ENCODE measurements at regions not wholly inside any gene's neighbourhood (a gene's known extent, or its start where the extent isn't known, plus 50 kb on each side); places are given as distances from the start of the nearest gene placed in this dataset.

GRCh38 chr16:9527976-9528375, 436.5 kb downstream of the HAPSTR1 start:
- no peak for DNase-seq
- peaks cover 0 to 5% (median 4%) of the 10 kb centered on the region in 6 donors for H3K9me3 Mint-ChIP-seq
- no peak overlapping the region for H3K4me3 Mint-ChIP-seq
- peaks cover 0 to 3% (median 2%) of the 10 kb centered on the region in 3 donors for H3K27me3 Mint-ChIP-seq (ENCODE audit: low read depth in 3 of 3)
- H3K4me1 Mint-ChIP-seq, result no peaks in the 10 kb centered on the region
- peaks cover 0 to 3% (median 0%) of the 10 kb centered on the region in 3 donors for H3K36me3 Mint-ChIP-seq
- no peak overlapping the region for H3K27ac Mint-ChIP-seq

- H3K4me1 Mint-ChIP-seq, result no peaks in the 10 kb centered on the region
- H3K36me3 Mint-ChIP-seq, result peaks cover 0 to 3% (median 0%) of the 10 kb centered on the region in 3 donors
- H3K27me3 Mint-ChIP-seq (ENCODE audit: low read depth in 3 of 3), result peaks cover 0 to 3% (median 2%) of the 10 kb centered on the region in 3 donors
- no peak for DNase-seq
- H3K27ac Mint-ChIP-seq, result no peak overlapping the region
- no peak overlapping the region for H3K4me3 Mint-ChIP-seq
- peaks cover 0 to 7% (median 4%) of the 10 kb centered on the region in 6 donors for H3K9me3 Mint-ChIP-seq
Measured at GRCh38 chr16:9528511-9529079, 437.2 kb downstream of the HAPSTR1 start.

- H3K36me3 Mint-ChIP-seq, result no peaks in the 10 kb centered on the region
- H3K27me3 Mint-ChIP-seq (ENCODE audit: low read depth in 3 of 3), result peaks cover 0 to 4% (median 0%) of the 10 kb centered on the region in 3 donors
- H3K27ac Mint-ChIP-seq, result no peak overlapping the region
- DNase-seq, result no peak
- peaks cover 3 to 9% (median 5%) of the 10 kb centered on the region in 6 donors for H3K9me3 Mint-ChIP-seq
- H3K4me1 Mint-ChIP-seq, result no peaks in the 10 kb centered on the region
- no peak overlapping the region for H3K4me3 Mint-ChIP-seq
Measured at GRCh38 chr16:9533042-9533441, 441.6 kb downstream of the HAPSTR1 start.

DNA sequence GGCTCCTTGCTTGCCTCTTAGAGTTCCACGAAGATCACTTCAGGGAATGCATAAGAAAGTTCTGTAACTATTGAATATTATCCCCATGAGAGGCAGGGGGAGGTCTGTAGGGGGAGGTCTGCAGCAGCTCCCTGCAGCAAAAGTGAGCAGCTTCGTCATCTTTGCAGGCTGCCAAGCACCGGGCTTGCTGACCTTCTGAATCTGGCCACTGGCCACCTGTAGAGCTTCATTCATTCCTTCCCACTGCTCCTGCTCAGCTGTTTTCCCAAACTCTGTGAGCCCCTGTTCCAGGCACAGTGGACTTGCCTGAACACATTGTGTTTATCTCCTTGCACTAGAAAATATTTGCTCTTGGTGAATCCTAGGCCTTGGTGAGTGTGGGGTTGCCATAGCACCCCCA, 443.3 kb downstream of the HAPSTR1 start:
- no peak overlapping the region for H3K27ac Mint-ChIP-seq
- peaks cover 0 to 4% (median 0%) of the 10 kb centered on the region in 3 donors for H3K27me3 Mint-ChIP-seq (ENCODE audit: low read depth in 3 of 3)
- no peak overlapping the region for H3K4me3 Mint-ChIP-seq
- no peaks in the 10 kb centered on the region for H3K36me3 Mint-ChIP-seq
- no peaks in the 10 kb centered on the region for H3K4me1 Mint-ChIP-seq
- no peak for DNase-seq
- peaks cover 3 to 11% (median 5%) of the 10 kb centered on the region in 6 donors for H3K9me3 Mint-ChIP-seq

DNA sequence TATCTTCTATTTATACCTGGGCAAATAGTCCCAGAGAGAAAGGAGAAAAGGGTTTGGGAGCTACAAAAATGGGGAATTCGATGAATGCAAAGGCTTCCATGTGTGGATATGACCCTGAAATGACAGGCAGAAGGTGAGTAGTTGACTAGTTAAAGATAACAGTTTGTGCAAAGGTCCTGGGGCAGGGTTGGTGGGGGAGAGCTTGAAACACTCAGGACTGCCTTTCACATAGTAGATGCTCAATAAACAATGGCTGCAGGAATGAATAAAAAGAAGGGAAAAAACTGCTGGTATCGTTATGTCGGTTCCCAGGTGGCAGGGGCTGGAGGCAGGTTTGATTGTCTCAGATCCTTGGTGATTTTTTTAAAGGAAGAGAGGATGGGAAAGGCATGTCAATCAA, 445.5 kb downstream of the HAPSTR1 start:
- H3K27me3 Mint-ChIP-seq (ENCODE audit: low read depth in 3 of 3), result peaks cover 0 to 1% (median 0%) of the 10 kb centered on the region in 3 donors
- peaks cover 2 to 8% (median 5%) of the 10 kb centered on the region in 6 donors for H3K9me3 Mint-ChIP-seq
- no peaks in the 10 kb centered on the region for H3K36me3 Mint-ChIP-seq
- H3K4me3 Mint-ChIP-seq, result no peak overlapping the region
- no peak for DNase-seq
- no peaks in the 10 kb centered on the region for H3K4me1 Mint-ChIP-seq
- H3K27ac Mint-ChIP-seq, result no peak overlapping the region

GRCh38 chr16:9539346-9539745, 447.9 kb downstream of the HAPSTR1 start:
- H3K9me3 Mint-ChIP-seq, result peaks cover 0 to 8% (median 2%) of the 10 kb centered on the region in 6 donors
- H3K36me3 Mint-ChIP-seq, result no peaks in the 10 kb centered on the region
- H3K27me3 Mint-ChIP-seq (ENCODE audit: low read depth in 3 of 3), result peaks cover 0 to 2% (median 1%) of the 10 kb centered on the region in 3 donors
- H3K4me3 Mint-ChIP-seq, result no peak overlapping the region
- no peak overlapping the region for H3K27ac Mint-ChIP-seq
- no peaks in the 10 kb centered on the region for H3K4me1 Mint-ChIP-seq
- no peak for DNase-seq

DNA sequence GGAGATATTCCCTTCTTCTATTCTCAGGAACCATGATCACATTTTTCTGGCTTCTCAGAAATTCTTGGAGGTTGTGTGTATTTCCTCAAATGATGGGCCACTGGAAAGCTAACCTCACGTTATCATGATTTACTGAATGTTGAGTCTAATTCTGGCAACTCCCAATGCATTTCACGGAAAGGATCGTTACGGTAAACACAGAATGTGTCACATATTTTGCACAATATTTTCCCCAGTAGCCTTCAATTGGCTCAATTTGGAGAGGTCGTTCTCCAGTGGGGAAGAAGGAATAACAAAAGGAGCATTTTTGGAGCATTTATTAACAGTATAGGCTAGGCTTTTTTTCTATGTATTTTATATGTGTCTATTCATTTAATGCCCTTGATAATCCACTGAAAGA, 450.3 kb downstream of the HAPSTR1 start:
- H3K27ac Mint-ChIP-seq, result no peak overlapping the region
- no peak for DNase-seq
- no peak overlapping the region for H3K4me3 Mint-ChIP-seq
- peaks cover 0 to 2% (median 0%) of the 10 kb centered on the region in 6 donors for H3K9me3 Mint-ChIP-seq
- no peaks in the 10 kb centered on the region for H3K4me1 Mint-ChIP-seq
- peaks cover 0 to 5% (median 2%) of the 10 kb centered on the region in 3 donors for H3K27me3 Mint-ChIP-seq (ENCODE audit: low read depth in 3 of 3)
- no peaks in the 10 kb centered on the region for H3K36me3 Mint-ChIP-seq

GRCh38 chr16:9542165-9542755, 450.8 kb downstream of the HAPSTR1 start:
- Mint-ChIP-seq H3K4me1 (no peaks in the 10 kb centered on the region), H3K36me3 (no peaks in the 10 kb centered on the region), H3K4me3 (no peak overlapping the region), H3K27ac (no peak overlapping the region), H3K27me3 (ENCODE audit: low read depth in 3 of 3) (peaks cover 0 to 5% (median 2%) of the 10 kb centered on the region in 3 donors), H3K9me3 (peaks cover 0 to 2% (median 0%) of the 10 kb centered on the region in 6 donors)
- no peak for DNase-seq

- Mint-ChIP-seq H3K27me3 (ENCODE audit: low read depth in 3 of 3) (peaks cover 1 to 8% (median 2%) of the 10 kb centered on the region in 3 donors), H3K4me3 (no peak overlapping the region), H3K9me3 (no peaks in the 10 kb centered on the region), H3K4me1 (no peaks in the 10 kb centered on the region), H3K27ac (no peak overlapping the region), H3K36me3 (no peaks in the 10 kb centered on the region)
- no peak for DNase-seq
Measured at GRCh38 chr16:9545522-9546437, 454.3 kb downstream of the HAPSTR1 start.

- Mint-ChIP-seq H3K4me1 (no peaks in the 10 kb centered on the region), H3K36me3 (no peaks in the 10 kb centered on the region), H3K27ac (no peak overlapping the region), H3K27me3 (ENCODE audit: low read depth in 3 of 3) (peaks cover 1 to 10% (median 2%) of the 10 kb centered on the region in 3 donors), H3K4me3 (no peak overlapping the region), H3K9me3 (peaks cover 0 to 1% (median 0%) of the 10 kb centered on the region in 6 donors)
- DNase-seq, result no peak
Measured at GRCh38 chr16:9546438-9546786, 455.0 kb downstream of the HAPSTR1 start.

- DNase-seq, result no peak
Measured at GRCh38 chr16:9549487-9549886, 458.0 kb downstream of the HAPSTR1 start.

GRCh38 chr16:9555051-9555450, 463.6 kb downstream of the HAPSTR1 start:
- H3K27me3 Mint-ChIP-seq (ENCODE audit: low read depth in 3 of 3), result peaks cover 0 to 5% (median 0%) of the 10 kb centered on the region in 3 donors
- H3K9me3 Mint-ChIP-seq, result peaks cover 0 to 11% (median 1%) of the 10 kb centered on the region in 6 donors
- H3K36me3 Mint-ChIP-seq, result no peaks in the 10 kb centered on the region
- H3K4me3 Mint-ChIP-seq, result no peak overlapping the region
- no peak for DNase-seq
- no peak overlapping the region for H3K27ac Mint-ChIP-seq
- H3K4me1 Mint-ChIP-seq, result no peaks in the 10 kb centered on the region

More at GRCh38 chr16:9549487-9549886, 458.0 kb downstream of the HAPSTR1 start:
- Mint-ChIP-seq H3K27ac (no peak overlapping the region), H3K4me1 (no peaks in the 10 kb centered on the region), H3K27me3 (ENCODE audit: low read depth in 3 of 3) (peaks cover 0 to 10% (median 1%) of the 10 kb centered on the region in 3 donors), H3K36me3 (no peaks in the 10 kb centered on the region), H3K9me3 (peaks cover 0 to 11% (median 0%) of the 10 kb centered on the region in 6 donors), H3K4me3 (no peak overlapping the region)

DNA sequence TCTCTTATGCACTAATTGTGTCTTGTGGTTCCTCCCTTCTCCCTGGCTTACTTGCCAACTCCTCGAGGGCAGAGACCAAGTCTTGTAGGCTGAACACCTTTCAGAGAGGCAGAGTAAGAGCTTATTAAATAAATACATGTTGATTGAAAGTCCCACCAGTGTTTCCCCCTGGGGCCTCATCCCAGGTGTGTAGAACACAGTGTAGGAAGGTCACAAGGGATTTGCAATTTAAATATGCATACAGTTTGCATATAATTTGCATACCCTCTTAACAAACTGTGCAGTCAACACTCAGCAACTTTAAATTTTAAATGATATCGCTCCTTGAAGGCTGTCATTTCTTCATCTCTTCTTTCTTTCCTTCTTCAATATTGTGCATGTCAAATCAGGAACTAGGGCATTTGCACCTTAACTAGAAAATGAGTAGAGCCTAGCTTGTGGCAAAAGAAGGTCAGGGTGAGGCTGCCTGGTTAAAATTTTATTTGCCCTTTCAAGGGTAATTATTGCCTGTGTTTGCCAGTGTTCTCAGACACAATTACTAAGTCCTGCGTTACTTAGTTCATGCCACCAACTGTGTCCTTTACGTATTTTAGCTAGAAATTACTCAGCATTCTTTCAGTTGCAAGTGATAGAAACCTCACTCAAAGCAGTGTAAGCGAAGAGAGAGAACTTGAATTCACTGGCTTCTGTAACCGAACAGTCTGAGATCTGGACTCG, 465.7 kb downstream of the HAPSTR1 start:
- Mint-ChIP-seq H3K36me3 (no peaks in the 10 kb centered on the region), H3K9me3 (peaks cover 0 to 11% (median 1%) of the 10 kb centered on the region in 6 donors), H3K27me3 (ENCODE audit: low read depth in 3 of 3) (no peaks in the 10 kb centered on the region), H3K27ac (no peak overlapping the region), H3K4me3 (no peak overlapping the region), H3K4me1 (no peaks in the 10 kb centered on the region)
- no peak for DNase-seq

Measured in immature natural killer cell (primary cell).